ENCODE measurements at regions not wholly inside any gene's neighbourhood (a gene's known extent, or its start where the extent isn't known, plus 50 kb on each side); places are given as distances from the start of the nearest gene placed in this dataset.

- TF ChIP-seq, protein P1, sequence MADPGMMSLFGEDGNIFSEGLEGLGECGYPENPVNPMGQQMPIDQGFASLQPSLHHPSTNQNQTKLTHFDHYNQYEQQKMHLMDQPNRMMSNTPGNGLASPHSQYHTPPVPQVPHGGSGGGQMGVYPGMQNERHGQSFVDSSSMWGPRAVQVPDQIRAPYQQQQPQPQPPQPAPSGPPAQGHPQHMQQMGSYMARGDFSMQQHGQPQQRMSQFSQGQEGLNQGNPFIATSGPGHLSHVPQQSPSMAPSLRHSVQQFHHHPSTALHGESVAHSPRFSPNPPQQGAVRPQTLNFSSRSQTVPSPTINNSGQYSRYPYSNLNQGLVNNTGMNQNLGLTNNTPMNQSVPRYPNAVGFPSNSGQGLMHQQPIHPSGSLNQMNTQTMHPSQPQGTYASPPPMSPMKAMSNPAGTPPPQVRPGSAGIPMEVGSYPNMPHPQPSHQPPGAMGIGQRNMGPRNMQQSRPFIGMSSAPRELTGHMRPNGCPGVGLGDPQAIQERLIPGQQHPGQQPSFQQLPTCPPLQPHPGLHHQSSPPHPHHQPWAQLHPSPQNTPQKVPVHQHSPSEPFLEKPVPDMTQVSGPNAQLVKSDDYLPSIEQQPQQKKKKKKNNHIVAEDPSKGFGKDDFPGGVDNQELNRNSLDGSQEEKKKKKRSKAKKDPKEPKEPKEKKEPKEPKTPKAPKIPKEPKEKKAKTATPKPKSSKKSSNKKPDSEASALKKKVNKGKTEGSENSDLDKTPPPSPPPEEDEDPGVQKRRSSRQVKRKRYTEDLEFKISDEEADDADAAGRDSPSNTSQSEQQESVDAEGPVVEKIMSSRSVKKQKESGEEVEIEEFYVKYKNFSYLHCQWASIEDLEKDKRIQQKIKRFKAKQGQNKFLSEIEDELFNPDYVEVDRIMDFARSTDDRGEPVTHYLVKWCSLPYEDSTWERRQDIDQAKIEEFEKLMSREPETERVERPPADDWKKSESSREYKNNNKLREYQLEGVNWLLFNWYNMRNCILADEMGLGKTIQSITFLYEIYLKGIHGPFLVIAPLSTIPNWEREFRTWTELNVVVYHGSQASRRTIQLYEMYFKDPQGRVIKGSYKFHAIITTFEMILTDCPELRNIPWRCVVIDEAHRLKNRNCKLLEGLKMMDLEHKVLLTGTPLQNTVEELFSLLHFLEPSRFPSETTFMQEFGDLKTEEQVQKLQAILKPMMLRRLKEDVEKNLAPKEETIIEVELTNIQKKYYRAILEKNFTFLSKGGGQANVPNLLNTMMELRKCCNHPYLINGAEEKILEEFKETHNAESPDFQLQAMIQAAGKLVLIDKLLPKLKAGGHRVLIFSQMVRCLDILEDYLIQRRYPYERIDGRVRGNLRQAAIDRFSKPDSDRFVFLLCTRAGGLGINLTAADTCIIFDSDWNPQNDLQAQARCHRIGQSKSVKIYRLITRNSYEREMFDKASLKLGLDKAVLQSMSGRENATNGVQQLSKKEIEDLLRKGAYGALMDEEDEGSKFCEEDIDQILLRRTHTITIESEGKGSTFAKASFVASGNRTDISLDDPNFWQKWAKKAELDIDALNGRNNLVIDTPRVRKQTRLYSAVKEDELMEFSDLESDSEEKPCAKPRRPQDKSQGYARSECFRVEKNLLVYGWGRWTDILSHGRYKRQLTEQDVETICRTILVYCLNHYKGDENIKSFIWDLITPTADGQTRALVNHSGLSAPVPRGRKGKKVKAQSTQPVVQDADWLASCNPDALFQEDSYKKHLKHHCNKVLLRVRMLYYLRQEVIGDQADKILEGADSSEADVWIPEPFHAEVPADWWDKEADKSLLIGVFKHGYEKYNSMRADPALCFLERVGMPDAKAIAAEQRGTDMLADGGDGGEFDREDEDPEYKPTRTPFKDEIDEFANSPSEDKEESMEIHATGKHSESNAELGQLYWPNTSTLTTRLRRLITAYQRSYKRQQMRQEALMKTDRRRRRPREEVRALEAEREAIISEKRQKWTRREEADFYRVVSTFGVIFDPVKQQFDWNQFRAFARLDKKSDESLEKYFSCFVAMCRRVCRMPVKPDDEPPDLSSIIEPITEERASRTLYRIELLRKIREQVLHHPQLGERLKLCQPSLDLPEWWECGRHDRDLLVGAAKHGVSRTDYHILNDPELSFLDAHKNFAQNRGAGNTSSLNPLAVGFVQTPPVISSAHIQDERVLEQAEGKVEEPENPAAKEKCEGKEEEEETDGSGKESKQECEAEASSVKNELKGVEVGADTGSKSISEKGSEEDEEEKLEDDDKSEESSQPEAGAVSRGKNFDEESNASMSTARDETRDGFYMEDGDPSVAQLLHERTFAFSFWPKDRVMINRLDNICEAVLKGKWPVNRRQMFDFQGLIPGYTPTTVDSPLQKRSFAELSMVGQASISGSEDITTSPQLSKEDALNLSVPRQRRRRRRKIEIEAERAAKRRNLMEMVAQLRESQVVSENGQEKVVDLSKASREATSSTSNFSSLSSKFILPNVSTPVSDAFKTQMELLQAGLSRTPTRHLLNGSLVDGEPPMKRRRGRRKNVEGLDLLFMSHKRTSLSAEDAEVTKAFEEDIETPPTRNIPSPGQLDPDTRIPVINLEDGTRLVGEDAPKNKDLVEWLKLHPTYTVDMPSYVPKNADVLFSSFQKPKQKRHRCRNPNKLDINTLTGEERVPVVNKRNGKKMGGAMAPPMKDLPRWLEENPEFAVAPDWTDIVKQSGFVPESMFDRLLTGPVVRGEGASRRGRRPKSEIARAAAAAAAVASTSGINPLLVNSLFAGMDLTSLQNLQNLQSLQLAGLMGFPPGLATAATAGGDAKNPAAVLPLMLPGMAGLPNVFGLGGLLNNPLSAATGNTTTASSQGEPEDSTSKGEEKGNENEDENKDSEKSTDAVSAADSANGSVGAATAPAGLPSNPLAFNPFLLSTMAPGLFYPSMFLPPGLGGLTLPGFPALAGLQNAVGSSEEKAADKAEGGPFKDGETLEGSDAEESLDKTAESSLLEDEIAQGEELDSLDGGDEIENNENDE (IDR thresholded peaks at IDR 0.05; ENCODE audit: insufficient replicate concordance, low read length): no peak
- no peak for TF ChIP-seq ATF3 (IDR thresholded peaks at IDR 0.05; ENCODE audit: insufficient read depth, low read depth, low read length)
- TF ChIP-seq SIRT6 (IDR thresholded peaks at IDR 0.05; ENCODE audit: low read length): no peak
- no peak for TF ChIP-seq PHF8 (conservative IDR thresholded peaks at IDR 0.05; ENCODE audit: low read depth, low read length)
- TF ChIP-seq SUZ12 (IDR thresholded peaks at IDR 0.05; ENCODE audit: low read length): no peak
- no peak for TF ChIP-seq CBX8 (IDR thresholded peaks at IDR 0.05; ENCODE audit: borderline replicate concordance, low read depth, low read length)
- TF ChIP-seq TCF12 (IDR thresholded peaks at IDR 0.05; ENCODE audit: low read depth, low read length): no peak
Measured at GRCh38 chr10:33448421-33449140, 114.1 kb upstream of the NRP1 start (continued).

All from H1 (cell line).